ENCODE measurements at regions not wholly inside any gene's neighbourhood (a gene's known extent, or its start where the extent isn't known, plus 50 kb on each side); places are given as distances from the start of the nearest gene placed in this dataset.

DNA sequence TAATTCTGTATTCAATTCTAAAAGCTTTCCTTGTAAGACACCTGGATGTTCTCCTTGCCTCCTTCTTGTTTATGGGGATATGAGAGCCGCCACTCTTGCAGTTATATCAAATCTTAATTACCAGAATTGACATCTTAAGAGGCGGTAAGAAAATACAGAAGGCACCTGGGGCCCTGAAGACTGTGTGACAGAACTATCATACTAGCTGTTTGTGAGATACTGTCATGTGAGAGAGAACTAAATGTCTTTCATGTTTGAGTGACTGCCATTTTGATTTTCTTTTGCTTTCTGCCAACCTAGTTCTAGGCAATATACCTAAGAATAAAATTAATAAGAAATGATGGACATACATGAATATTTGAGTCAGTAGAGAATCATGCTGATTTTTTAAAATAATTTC is 340.2 kb upstream of the SMIM31 start:
- no peak overlapping the region for H2AFZ ChIP-seq (ENCODE audit: low read depth, low read length)
- H3K4me1 ChIP-seq (ENCODE audit: low read length) = no peaks in the 10 kb centered on the region
- no peaks in the 10 kb centered on the region for H4K20me1 ChIP-seq (ENCODE audit: insufficient read depth, low read length)
- H3K36me3 ChIP-seq (replicated peaks; ENCODE audit: low read depth, low read length) = no peaks in the 10 kb centered on the region
- H3K27me3 ChIP-seq (ENCODE audit: low read depth, low read length) = no peaks in the 10 kb centered on the region
- H3K27ac ChIP-seq (ENCODE audit: low read length) = no peak overlapping the region
- no peak for TF ChIP-seq EZH2phosphoT487 (IDR thresholded peaks at IDR 0.05; ENCODE audit: low read depth)
- TF ChIP-seq, protein P1, sequence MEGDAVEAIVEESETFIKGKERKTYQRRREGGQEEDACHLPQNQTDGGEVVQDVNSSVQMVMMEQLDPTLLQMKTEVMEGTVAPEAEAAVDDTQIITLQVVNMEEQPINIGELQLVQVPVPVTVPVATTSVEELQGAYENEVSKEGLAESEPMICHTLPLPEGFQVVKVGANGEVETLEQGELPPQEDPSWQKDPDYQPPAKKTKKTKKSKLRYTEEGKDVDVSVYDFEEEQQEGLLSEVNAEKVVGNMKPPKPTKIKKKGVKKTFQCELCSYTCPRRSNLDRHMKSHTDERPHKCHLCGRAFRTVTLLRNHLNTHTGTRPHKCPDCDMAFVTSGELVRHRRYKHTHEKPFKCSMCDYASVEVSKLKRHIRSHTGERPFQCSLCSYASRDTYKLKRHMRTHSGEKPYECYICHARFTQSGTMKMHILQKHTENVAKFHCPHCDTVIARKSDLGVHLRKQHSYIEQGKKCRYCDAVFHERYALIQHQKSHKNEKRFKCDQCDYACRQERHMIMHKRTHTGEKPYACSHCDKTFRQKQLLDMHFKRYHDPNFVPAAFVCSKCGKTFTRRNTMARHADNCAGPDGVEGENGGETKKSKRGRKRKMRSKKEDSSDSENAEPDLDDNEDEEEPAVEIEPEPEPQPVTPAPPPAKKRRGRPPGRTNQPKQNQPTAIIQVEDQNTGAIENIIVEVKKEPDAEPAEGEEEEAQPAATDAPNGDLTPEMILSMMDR (IDR thresholded peaks at IDR 0.05; ENCODE audit: low read depth, low read length) = no peak
- no peaks in the 10 kb centered on the region for H3K9me3 ChIP-seq (ENCODE audit: insufficient read depth, low read length)
- no peak overlapping the region for H3K9ac ChIP-seq (ENCODE audit: low read length)
- no peak overlapping the region for H3K4me2 ChIP-seq (ENCODE audit: low read length)
- no peak overlapping the region for H3K4me3 ChIP-seq (ENCODE audit: low read length)
- H3K79me2 ChIP-seq (ENCODE audit: low read length) = no peaks in the 10 kb centered on the region

DNA sequence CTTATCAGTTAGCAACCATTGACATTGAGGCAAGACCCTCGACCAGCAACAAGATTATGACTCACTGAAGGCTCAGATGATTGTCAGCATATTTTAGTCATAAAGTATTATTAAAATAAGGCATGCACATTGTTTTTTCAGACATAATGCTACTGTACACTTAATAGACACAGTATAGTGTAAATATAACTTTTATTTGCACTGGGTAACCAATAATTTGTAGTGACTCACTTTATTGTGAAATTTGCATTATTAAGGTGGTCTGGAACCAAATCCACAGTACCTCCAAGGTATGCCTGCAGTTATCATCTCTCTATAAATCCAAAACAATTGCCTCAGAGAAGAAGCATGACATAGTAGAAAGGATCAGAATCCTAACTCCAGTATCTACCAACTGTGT is 330.1 kb upstream of the SMIM31 start:
- Histone ChIP-seq H2AFZ (ENCODE audit: low read depth, low read length) (no peak overlapping the region), H3K79me2 (ENCODE audit: low read length) (no peaks in the 10 kb centered on the region), H3K27me3 (ENCODE audit: low read depth, low read length) (no peaks in the 10 kb centered on the region), H3K4me1 (ENCODE audit: low read length) (0 out of 2 replicates have a peak, but pooled peaks cover 2% of the 10 kb centered on the region), H3K36me3 (replicated peaks; ENCODE audit: low read depth, low read length) (no peaks in the 10 kb centered on the region), H3K27ac (ENCODE audit: low read length) (no peak overlapping the region), H4K20me1 (ENCODE audit: insufficient read depth, low read length) (no peaks in the 10 kb centered on the region), H3K4me2 (ENCODE audit: low read length) (no peak overlapping the region), H3K4me3 (ENCODE audit: low read length) (no peak overlapping the region), H3K9me3 (ENCODE audit: insufficient read depth, low read length) (0 out of 2 replicates have a peak, but pooled peaks cover 5% of the 10 kb centered on the region), H3K9ac (ENCODE audit: low read length) (no peak overlapping the region)
- TF ChIP-seq, protein P1 (IDR thresholded peaks at IDR 0.05; ENCODE audit: low read depth, low read length) = no peak
- no peak for TF ChIP-seq EZH2phosphoT487 (IDR thresholded peaks at IDR 0.05; ENCODE audit: low read depth)

DNA sequence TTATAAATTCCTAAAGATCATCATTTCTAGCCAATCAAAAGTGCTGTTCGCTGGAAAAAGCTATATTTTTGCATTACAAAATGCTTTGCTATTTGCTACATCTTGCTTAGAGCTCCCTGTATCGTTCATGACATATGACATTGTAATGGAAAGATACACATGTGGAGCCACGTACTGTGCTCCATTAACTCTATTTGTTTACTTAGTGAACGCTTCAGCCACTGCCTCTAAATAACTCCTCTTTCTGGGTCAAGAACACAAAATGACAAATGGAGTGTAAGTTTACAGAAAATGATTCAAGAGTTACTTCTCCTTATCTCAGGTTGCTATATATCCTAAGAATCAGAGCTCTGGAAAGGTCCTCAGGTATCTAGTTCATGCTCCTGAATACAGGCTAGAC is 329.1 kb upstream of the SMIM31 start:
- no peaks in the 10 kb centered on the region for H4K20me1 ChIP-seq (ENCODE audit: insufficient read depth, low read length)

DNA sequence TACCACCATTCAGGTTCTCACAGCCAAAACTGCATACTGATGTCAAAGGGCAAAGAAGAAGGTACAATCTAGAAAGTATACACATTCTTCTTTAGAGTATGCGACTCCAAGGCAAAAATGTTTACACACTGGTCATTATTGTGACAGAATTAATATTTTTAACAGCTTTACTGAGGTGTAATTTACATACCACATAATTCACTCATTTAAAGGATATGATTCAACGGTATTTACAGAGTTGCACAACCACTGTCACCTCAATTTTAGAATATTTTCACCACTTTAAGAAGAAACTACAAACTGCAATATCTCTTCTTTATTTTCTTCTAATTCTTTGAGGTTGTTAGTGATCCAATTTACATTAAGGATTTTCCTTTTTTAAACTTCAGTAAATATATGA is 325.4 kb upstream of the SMIM31 start:
- Histone ChIP-seq H2AFZ (ENCODE audit: low read depth, low read length) (peak overlapping the region; percentile 4; the same call in 1 of the 2 replicates), H3K79me2 (ENCODE audit: low read length) (no peaks in the 10 kb centered on the region), H3K4me2 (ENCODE audit: low read length) (no peak overlapping the region), H3K4me1 (ENCODE audit: low read length) (no peaks in the 10 kb centered on the region), H4K20me1 (ENCODE audit: insufficient read depth, low read length) (no peaks in the 10 kb centered on the region), H3K27me3 (ENCODE audit: low read depth, low read length) (no peaks in the 10 kb centered on the region), H3K9ac (ENCODE audit: low read length) (no peak overlapping the region), H3K27ac (ENCODE audit: low read length) (no peak overlapping the region), H3K4me3 (ENCODE audit: low read length) (no peak overlapping the region), H3K9me3 (ENCODE audit: insufficient read depth, low read length) (no peaks in the 10 kb centered on the region), H3K36me3 (replicated peaks; ENCODE audit: low read depth, low read length) (no peaks in the 10 kb centered on the region)
- no peak for TF ChIP-seq EZH2phosphoT487 (IDR thresholded peaks at IDR 0.05; ENCODE audit: low read depth)
- TF ChIP-seq, protein P1 (IDR thresholded peaks at IDR 0.05; ENCODE audit: low read depth, low read length) = no peak

More for the DNA sequence above, 329.1 kb upstream of the SMIM31 start:
- Histone ChIP-seq H3K36me3 (replicated peaks; ENCODE audit: low read depth, low read length) (no peaks in the 10 kb centered on the region), H2AFZ (ENCODE audit: low read depth, low read length) (no peak overlapping the region), H3K27ac (ENCODE audit: low read length) (no peak overlapping the region), H3K27me3 (ENCODE audit: low read depth, low read length) (no peaks in the 10 kb centered on the region), H3K79me2 (ENCODE audit: low read length) (no peaks in the 10 kb centered on the region), H3K9me3 (ENCODE audit: insufficient read depth, low read length) (0 out of 2 replicates have a peak, but pooled peaks cover 5% of the 10 kb centered on the region), H3K4me3 (ENCODE audit: low read length) (no peak overlapping the region), H3K4me1 (ENCODE audit: low read length) (0 out of 2 replicates have a peak, but pooled peaks cover 2% of the 10 kb centered on the region), H3K9ac (ENCODE audit: low read length) (no peak overlapping the region), H3K4me2 (ENCODE audit: low read length) (no peak overlapping the region)
- TF ChIP-seq, protein P1 (IDR thresholded peaks at IDR 0.05; ENCODE audit: low read depth, low read length) = no peak
- no peak for TF ChIP-seq EZH2phosphoT487 (IDR thresholded peaks at IDR 0.05; ENCODE audit: low read depth)

All from OCI-LY3 (cell line).